ENCODE measurements at regions not wholly inside any gene's neighbourhood (a gene's known extent, or its start where the extent isn't known, plus 50 kb on each side); places are given as distances from the start of the nearest gene placed in this dataset.

DNA sequence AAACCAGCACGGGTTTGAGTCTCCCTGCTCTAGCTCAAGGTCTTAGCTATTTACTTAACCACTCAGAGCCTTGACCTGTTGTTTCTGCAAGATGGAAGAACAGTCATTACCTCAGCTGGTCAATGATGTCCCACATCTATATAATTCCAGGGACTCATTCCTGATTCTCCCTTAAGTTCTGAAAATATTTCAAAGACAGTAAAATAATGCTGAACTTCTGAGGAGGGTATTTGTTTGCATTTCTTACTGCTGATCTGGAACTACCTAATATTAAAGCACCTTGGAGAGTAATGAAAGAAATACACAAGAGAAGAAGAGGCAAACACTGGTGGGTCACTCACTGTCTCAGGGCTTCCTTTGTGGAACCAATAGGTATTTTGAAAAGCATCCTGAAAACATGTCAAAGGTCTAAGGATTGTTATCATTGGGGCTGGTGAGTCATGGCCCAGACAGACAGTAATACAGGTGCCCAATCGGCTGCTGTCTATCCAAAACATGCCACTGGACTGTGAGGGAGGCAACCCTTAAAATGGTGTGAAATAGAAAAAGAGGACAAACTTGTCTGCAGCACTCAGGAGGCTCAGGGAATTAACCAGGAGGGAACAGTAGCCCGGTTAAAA, 88.7 kb upstream of the EGLN3 start:
- Histone ChIP-seq H3K36me3 (ENCODE audit: control insufficient read depth, insufficient read depth, low read length) (no peaks in the 10 kb centered on the region), H3K9me1 (ENCODE audit: control insufficient read depth, insufficient read depth, low read length) (no peaks in the 10 kb centered on the region), H3K4me3 (no peak overlapping the region), H2AFZ (ENCODE audit: low read depth, low read length) (no peak overlapping the region; the same call in 1 of the 2 replicates), H3K79me2 (ENCODE audit: control insufficient read depth, insufficient read depth, low read length) (no peaks in the 10 kb centered on the region), H3K4me2 (ENCODE audit: insufficient read depth, low read length) (no peak overlapping the region), H3K27ac (ENCODE audit: extremely low read depth, low read depth, low read length) (no peak overlapping the region), H3K9me3 (replicated peaks; ENCODE audit: control insufficient read depth, insufficient read depth, low read depth, low read length) (no peaks in the 10 kb centered on the region), H4K20me1 (replicated peaks; ENCODE audit: control insufficient read depth, insufficient read depth, low read length) (no peaks in the 10 kb centered on the region), H3K9ac (ENCODE audit: insufficient read depth in 1 of 2, low read depth in 2 of 2, low read length in 2 of 2) (no peak overlapping the region), H3K4me1 (replicated peaks in 1 of 2; ENCODE audit: control insufficient read depth in 2 of 2, insufficient read depth in 2 of 2, low read length in 2 of 2) (peaks cover 4 to 34% of the 10 kb centered on the region in 2 experiments; a peak in 3 of 5 replicates), H3K27me3 (ENCODE audit: control insufficient read depth in 2 of 2, insufficient read depth in 2 of 2, low read length in 2 of 2) (no peaks in the 10 kb centered on the region)
- in situ Hi-C loops (cut with MboI): no loop called here
- ATAC-seq (no peak), FAIRE-seq (no peak), DNase-seq (ENCODE audit: extremely low read depth in 1 of 4, low spot score in 3 of 4) (no peak)
- no TSS peak for BruUV-seq (replicated peaks)
- CTCF ChIA-PET (ENCODE audit: low intra/inter-chr PET ratio): no interaction called here
- POLR2A ChIA-PET: interaction anchor here (0.7 kb wide), 1 partner anchor 10 kb away, joined by 3 read pairs; no protein-coding TSS in a partner anchor
- 15% methylated on average over 3 of the region's 3 CpGs for WGBS (ENCODE audit: insufficient coverage, low coverage, missing lambda C conversion rate)
- intact Hi-C loops (cut with micrococcal nuclease): no loop called here
- TF ChIP-seq EZH2 (IDR thresholded peaks at IDR 0.05; ENCODE audit: borderline replicate concordance, low read depth, low read length) (no peak), HOXB6 (CRISPR knock-in tag; IDR thresholded peaks at IDR 0.05; ENCODE audit: borderline replicate concordance) (no peak), SP1 (CRISPR knock-in tag; IDR thresholded peaks at IDR 0.05) (no peak), ZNF445 (CRISPR knock-in tag; IDR thresholded peaks at IDR 0.05; ENCODE audit: low read depth) (no peak), FUS (optimal IDR thresholded peaks at IDR 0.05; ENCODE audit: low read depth, low read length) (no peak), KLF6 (CRISPR knock-in tag; IDR thresholded peaks at IDR 0.05; ENCODE audit: borderline replicate concordance) (no peak), OTX1 (CRISPR knock-in tag; IDR thresholded peaks at IDR 0.05) (no peak), TOE1 (IDR thresholded peaks at IDR 0.05; ENCODE audit: borderline replicate concordance) (no peak), TOE1 (CRISPR knock-in tag; IDR thresholded peaks at IDR 0.05; ENCODE audit: borderline replicate concordance, low read depth) (no peak), E2F3 (CRISPR knock-in tag; IDR thresholded peaks at IDR 0.05) (no peak), SMARCA4 (IDR thresholded peaks at IDR 0.05) (peak; percentile 36; the same call in 1 of the 2 replicates), LARP7 (IDR thresholded peaks at IDR 0.05) (no peak)
- TF ChIP-seq, protein P1, sequence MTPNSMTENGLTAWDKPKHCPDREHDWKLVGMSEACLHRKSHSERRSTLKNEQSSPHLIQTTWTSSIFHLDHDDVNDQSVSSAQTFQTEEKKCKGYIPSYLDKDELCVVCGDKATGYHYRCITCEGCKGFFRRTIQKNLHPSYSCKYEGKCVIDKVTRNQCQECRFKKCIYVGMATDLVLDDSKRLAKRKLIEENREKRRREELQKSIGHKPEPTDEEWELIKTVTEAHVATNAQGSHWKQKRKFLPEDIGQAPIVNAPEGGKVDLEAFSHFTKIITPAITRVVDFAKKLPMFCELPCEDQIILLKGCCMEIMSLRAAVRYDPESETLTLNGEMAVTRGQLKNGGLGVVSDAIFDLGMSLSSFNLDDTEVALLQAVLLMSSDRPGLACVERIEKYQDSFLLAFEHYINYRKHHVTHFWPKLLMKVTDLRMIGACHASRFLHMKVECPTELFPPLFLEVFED (CRISPR knock-in tag; conservative IDR thresholded peaks at IDR 0.05): no peak
- TF ChIP-seq, protein P2, sequence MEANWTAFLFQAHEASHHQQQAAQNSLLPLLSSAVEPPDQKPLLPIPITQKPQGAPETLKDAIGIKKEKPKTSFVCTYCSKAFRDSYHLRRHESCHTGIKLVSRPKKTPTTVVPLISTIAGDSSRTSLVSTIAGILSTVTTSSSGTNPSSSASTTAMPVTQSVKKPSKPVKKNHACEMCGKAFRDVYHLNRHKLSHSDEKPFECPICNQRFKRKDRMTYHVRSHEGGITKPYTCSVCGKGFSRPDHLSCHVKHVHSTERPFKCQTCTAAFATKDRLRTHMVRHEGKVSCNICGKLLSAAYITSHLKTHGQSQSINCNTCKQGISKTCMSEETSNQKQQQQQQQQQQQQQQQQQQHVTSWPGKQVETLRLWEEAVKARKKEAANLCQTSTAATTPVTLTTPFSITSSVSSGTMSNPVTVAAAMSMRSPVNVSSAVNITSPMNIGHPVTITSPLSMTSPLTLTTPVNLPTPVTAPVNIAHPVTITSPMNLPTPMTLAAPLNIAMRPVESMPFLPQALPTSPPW (CRISPR knock-in tag; IDR thresholded peaks at IDR 0.05): no peak
- TF ChIP-seq, protein P3, sequence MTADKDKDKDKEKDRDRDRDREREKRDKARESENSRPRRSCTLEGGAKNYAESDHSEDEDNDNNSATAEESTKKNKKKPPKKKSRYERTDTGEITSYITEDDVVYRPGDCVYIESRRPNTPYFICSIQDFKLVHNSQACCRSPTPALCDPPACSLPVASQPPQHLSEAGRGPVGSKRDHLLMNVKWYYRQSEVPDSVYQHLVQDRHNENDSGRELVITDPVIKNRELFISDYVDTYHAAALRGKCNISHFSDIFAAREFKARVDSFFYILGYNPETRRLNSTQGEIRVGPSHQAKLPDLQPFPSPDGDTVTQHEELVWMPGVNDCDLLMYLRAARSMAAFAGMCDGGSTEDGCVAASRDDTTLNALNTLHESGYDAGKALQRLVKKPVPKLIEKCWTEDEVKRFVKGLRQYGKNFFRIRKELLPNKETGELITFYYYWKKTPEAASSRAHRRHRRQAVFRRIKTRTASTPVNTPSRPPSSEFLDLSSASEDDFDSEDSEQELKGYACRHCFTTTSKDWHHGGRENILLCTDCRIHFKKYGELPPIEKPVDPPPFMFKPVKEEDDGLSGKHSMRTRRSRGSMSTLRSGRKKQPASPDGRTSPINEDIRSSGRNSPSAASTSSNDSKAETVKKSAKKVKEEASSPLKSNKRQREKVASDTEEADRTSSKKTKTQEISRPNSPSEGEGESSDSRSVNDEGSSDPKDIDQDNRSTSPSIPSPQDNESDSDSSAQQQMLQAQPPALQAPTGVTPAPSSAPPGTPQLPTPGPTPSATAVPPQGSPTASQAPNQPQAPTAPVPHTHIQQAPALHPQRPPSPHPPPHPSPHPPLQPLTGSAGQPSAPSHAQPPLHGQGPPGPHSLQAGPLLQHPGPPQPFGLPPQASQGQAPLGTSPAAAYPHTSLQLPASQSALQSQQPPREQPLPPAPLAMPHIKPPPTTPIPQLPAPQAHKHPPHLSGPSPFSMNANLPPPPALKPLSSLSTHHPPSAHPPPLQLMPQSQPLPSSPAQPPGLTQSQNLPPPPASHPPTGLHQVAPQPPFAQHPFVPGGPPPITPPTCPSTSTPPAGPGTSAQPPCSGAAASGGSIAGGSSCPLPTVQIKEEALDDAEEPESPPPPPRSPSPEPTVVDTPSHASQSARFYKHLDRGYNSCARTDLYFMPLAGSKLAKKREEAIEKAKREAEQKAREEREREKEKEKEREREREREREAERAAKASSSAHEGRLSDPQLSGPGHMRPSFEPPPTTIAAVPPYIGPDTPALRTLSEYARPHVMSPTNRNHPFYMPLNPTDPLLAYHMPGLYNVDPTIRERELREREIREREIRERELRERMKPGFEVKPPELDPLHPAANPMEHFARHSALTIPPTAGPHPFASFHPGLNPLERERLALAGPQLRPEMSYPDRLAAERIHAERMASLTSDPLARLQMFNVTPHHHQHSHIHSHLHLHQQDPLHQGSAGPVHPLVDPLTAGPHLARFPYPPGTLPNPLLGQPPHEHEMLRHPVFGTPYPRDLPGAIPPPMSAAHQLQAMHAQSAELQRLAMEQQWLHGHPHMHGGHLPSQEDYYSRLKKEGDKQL (CRISPR knock-in tag; IDR thresholded peaks at IDR 0.05; ENCODE audit: borderline replicate concordance): no peak

Measured in K562 (cell line).